CD4-positive, alpha-beta T cell treated with Interleukin-12 subunit alpha and Interleukin-12 subunit beta, for 1 hour (primary cell): ENCODE measurements at regions not wholly inside any gene's neighbourhood (a gene's known extent, or its start where the extent isn't known, plus 50 kb on each side); places are given as distances from the start of the nearest gene placed in this dataset.
A peak's percentile ranks its signal among the peaks of the same experiment; 100 is the strongest.

Source experiments
- DNase-seq: peaks from one replicate; pipeline ENCODE4 v3.0.0-alpha.2; 2020

GRCh38 chr19:31223740-31224534 is 125.3 kb downstream of the TSHZ3 start:
- DNase-seq = no peak

GRCh38 chr19:31220540-31220939 is 128.7 kb downstream of the TSHZ3 start:
- peak; percentile 57 for DNase-seq

- DNase-seq = no peak
Measured at GRCh38 chr19:31214997-31215396, 134.2 kb downstream of the TSHZ3 start.

DNA sequence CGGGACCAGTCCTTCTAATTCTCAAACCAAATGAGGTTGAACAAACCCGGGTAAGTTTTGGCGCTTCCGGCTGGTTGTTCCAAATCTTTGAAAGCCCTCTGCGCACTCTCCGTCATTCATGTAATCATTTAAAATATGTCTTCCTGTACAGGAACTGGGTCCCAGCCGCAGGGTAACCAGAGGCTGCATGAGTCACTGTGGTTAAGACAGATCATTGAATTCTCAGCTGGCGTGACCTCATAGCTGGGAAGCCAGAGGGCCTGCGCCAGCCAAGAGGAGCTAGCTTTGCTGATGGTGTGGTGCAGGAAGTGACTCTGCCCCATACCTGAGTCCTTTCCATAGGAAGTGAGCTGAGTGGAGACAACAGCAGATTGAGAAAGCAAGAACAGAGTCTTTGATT is 135.2 kb downstream of the TSHZ3 start:
- DNase-seq = peak; percentile 86

- no peak for DNase-seq
Measured at GRCh38 chr19:31211088-31211487, 138.1 kb downstream of the TSHZ3 start.

DNA sequence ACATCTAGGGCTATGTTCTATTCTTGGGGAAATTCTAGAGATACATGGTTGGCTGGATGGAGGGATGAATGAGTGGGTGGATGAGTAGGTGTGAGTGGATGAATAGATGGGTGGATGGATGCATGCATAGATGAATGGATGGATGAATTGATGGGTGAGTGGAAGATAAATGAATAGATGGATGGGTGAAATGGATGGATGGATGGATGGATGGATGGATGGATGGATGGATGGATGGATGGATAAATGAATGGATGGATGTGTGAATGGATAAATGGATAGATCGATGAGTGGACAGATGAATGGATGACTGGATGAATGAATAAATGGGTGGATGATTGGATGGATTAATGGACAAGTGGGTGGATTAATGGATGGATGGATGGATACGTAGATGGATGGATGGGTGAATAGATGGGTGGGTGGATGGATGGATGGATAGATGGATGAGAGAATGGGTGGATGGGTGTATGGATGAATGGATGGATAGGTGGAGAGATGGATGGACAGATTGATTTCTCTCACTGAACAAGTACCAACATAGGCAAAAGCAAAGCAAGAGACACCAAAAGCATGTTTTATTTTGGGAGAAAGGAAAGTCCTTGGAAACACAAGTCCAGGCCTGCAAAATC is 143.2 kb downstream of the TSHZ3 start:
- no peak for DNase-seq

GRCh38 chr19:31204115-31204514 is 145.1 kb downstream of the TSHZ3 start:
- no peak for DNase-seq

DNA sequence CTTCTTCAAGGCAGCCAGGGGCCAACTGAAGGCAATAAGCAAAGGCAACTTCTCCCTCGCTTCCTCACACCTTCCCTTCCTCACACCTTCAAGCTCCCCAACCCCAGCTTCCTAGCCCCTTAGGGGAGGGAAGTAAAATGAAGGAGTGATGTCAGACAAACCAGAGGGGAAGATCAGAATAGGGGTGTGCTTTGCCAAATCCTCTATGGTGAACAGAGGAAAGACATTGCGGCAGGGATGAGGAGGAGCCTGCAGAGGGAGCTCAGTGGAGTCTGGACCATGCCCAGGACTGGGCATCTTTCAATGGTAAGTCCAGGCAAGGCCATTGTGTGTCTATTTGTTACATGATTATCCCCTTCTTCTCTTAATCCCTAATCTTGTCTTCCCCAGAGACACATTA is 164.0 kb downstream of the TSHZ3 start:
- DNase-seq = no peak

DNA sequence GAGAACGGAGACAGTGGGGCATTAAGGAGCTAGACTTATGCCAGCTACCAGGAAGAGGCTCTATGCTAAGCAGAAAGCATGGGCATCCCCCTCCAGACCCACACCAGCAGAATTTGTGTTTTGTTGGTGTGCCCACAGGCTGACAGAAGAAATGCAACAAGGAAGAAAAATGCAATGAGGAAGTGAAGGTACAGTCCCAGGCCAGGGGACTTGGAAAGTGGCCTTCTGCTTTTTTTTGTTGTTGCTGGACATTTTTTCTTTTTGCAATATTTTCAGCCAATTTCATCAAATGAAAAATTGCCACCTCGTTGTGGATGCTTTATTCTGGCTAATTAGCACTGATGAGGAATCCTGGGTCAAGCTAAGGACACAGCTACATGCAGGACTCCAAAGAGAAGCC is 167.7 kb downstream of the TSHZ3 start:
- DNase-seq = no peak

DNA sequence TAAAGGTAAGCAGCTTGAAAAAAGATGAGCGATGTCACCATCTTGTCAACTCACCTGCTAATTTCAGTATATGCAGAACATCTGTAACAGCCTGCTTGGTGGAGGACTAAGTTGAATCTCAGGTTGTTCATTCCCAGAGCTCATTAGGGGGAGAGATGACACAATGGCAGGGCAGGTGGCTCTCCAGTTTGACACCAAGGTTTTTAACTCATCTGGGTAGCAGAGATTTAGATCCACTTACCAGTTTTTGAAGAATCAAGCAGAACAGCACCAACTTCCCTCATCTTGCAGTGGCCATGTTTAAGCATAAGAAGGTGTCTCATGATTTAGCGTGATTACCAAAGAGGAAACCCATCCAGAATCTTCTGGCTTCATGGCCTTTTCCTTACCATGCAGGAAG is 168.3 kb downstream of the TSHZ3 start:
- DNase-seq = no peak

DNA sequence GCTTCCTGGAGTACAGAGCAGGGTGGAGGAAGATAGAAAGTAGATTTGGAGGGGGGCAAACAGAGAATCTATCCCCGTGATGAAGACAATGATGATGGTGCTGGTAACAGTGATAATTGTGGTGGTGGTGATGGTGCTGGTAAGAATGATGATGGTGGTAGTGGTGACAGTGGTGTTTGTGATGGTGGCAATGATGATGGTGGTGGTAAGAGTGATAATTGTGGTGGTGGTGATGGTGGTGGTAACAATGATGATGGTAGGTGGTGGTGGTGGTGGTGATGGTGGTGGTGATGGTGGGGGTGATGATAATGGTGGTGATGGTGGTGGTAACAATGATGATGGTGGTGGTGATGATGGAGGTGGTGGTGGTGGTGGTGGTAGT is 169.8 kb downstream of the TSHZ3 start:
- DNase-seq = no peak

DNA sequence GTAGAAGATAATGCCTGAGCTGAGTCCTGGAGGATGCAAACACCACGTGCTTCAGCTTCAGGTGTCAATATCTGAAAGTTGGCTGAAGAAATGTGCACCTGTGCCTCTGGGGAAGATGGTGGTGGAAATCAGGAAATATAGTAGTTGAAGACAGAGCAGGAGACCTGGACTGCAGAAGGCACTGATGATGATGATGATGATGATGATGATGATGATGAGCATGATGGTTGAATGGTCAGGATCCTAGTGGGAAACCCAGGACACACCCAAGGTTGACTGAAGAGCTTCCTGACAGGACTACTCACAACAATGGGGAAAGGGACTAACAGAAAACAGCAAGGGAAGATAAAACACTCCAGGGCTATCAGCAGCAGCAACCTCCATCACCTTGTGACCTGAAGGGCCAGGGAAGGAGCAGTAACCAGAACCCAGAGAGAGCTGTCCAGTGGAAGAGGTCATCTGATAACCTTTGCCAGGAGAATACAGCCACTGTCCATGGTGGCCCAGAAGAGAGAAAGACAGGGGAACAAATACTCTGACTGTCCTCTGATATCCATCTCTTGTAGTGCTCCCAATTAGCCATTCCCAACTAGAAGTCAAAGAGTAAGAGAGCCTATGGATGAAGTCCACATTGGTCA is 170.3 kb downstream of the TSHZ3 start:
- DNase-seq = no peak

- DNase-seq = no peak
Measured at GRCh38 chr19:31177246-31177645, 172.0 kb downstream of the TSHZ3 start.

DNA sequence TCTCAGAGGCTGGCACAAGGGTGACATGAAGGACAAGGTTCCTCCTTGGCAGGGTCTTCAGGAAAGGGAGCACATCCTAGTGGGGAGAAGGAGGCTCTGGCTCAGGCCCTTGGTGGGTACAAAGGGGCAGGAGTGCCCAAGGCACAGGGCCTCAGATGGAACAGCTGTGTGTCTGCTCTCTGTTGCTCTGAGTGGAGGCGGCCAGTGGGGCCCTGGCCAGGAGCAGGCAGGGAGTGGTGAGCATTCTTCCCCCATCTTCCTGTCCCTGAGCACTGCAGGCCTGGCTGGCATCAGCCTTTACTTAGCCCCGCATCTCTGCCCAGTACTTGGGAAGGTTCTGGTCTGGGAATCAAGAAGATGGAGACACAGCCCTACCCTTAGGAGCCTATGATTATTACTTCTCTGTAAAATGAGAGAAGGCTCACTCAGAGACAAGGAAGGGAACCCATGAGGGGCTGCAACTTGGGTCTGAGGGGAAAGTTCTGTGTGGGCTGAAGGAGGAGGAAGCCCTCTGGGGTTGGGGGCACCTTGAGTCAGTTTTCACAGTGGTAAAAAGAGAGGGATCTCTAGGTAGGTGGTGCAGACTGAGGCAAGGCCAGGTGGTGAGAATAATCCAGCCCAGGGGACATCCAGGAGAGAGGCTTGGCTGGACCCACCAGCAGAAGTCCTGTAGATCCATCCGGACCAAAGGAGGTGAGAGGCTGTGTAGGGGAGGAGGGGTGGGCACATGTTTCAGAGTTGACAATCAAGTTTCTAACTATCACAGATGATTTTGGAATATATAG is 173.5 kb downstream of the TSHZ3 start:
- DNase-seq = no peak

GRCh38 chr19:31174948-31175347 is 174.3 kb downstream of the TSHZ3 start:
- no peak for DNase-seq

- no peak for DNase-seq
Measured at GRCh38 chr19:31173991-31174390, 175.2 kb downstream of the TSHZ3 start.

DNA sequence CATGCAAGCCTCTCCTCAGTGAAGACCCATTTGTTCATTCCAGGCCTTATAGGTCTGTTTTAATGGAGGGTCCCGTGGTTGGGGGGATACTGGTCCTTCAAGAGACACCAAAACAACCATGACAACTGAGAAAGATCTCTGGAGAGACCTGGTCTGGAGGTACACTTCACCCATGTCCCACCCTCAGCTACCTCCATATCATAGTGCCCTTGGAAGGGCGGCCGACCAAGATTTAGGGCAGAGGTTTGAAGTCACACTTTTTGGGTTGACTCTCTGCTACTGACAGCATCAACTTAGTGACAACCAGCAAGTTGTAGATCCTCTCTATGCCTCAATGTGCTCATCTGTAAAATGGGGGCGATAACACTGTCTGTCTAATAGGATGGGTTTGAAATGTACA is 177.3 kb downstream of the TSHZ3 start:
- no peak for DNase-seq

- DNase-seq = no peak
Measured at GRCh38 chr19:31170046-31170445, 179.2 kb downstream of the TSHZ3 start.

DNA sequence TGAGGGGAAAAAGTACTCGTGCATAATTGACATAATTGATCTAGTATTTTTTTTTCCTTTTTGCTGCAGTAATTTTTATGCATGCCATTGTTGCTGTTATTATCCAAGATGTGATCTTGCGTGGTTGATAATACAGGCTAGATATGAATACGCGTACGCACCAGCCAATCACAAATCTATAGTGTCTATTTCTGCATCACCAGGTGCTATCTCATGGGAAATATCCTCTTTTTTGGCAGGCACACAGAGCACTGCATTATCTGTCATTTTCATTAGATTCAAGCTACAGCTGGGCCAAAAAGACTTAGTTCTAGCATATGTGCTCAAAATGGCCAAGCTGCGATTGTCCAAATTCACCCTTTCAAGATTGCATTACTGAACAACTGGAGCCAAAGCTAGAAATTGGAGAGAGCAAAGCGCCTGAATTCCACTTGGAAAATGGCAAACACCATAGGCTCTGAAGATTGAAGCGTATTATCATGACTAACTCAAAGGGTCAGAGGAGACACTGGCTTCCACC is 181.1 kb downstream of the TSHZ3 start:
- DNase-seq = no peak

- DNase-seq = no peak
Measured at GRCh38 chr19:31167690-31168089, 181.5 kb downstream of the TSHZ3 start.

DNA sequence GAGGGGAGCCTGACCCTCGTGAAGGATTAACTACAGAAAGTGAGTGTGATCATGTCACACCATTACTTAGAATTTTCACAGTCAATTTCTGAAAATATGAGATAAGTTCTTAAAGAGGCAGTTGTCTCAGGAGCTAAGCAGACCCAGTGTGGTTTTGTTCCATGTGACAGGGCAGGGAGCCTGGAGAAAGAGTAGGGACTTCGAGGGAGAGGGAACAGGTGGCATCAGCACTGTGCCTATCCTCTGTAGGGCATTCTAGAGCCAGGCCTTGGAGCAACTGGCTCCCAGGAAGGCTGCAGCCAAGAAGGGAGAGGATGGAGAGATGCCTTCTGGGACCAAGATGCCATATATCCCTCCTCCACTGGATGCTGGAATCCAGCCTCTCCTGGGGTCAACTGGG is 183.0 kb downstream of the TSHZ3 start:
- DNase-seq = no peak

DNA sequence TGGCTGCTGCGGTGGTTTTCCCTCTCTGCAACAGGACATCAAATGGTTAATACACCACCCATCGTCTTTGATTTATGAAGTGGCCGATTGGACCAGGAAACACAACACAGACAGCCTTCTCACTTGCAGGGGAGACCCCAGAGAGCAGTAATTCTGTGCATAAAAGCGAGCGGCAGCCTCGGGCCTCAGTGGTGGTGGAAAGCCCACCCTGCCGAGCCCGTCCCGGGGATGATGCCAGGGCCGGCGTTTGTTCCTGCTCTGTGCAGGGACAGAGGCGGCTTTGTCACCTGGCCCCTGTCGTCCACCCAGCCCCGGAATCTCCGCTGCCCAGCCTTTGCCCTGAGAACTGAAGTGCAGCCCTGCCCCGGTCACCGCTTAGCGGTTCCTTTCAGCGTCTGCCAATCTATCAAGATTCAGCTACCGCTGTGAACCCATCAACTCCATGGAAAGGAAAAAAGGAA is 184.4 kb downstream of the TSHZ3 start:
- DNase-seq = no peak

GRCh38 chr19:31160336-31160926 is 188.8 kb downstream of the TSHZ3 start:
- no peak for DNase-seq
